GM12878 (cell line): ENCODE measurements at regions not wholly inside any gene's neighbourhood (a gene's known extent, or its start where the extent isn't known, plus 50 kb on each side); places are given as distances from the start of the nearest gene placed in this dataset.

Source experiments
- ATAC-seq: fragments of 200-7000 bp; cut with Tn5 transposase; 3 replicates; pipeline ENCODE4 v1.9.1; 2020; ENCODE audit warnings: mild to moderate bottlenecking, moderate library complexity
- BruUV-seq: library from RNA; stranded (reverse); fragments of 400-500 nt; replicated peaks from 2 replicates; lab custom pipeline; 2021; lab: Mats Ljungman, UMichigan
- CTCF ChIA-PET: fragments of 300-600 bp; sonication (Branson Sonifier 250); formaldehyde crosslinking; extraction: SDS; loops from one replicate; lab custom pipeline; 2021; ENCODE audit warnings: inconsistent platforms; lab: Yijun Ruan, JAX
- POLR2A ChIA-PET: fragments of 350-600 bp; formaldehyde crosslinking; extraction: SDS; loops from one replicate; lab custom pipeline; 2021; ENCODE audit warnings: inconsistent platforms; lab: Charles Lee
- RAD21 ChIA-PET: fragments of 300-600 bp; sonication (Branson Sonifier 250); formaldehyde crosslinking; loops from one replicate; lab custom pipeline; 2023; ENCODE audit warnings: antibody characterized with exemption; ENCODE audit not compliant: unreplicated experiment; lab: Charles Lee
- SMC1A ChIA-PET: fragments of 300-600 bp; sonication (Branson Sonifier 250); formaldehyde crosslinking; loops from one replicate; lab custom pipeline; 2023; ENCODE audit not compliant: unreplicated experiment, uncharacterized antibody; lab: Charles Lee
- DNase-seq: peaks from one replicate; pipeline ENCODE4 v3.0.0-alpha.2; 2011; ENCODE audit warnings: low read depth, low spot score
- FAIRE-seq: peaks from 3 replicates; lab custom pipeline; 2011; peaks lifted over from hg19 to GRCh38; lab: Jason Lieb, UNC
- H2AFZ ChIP-seq: 2 replicates; pipeline ENCODE4 v1.6.0; 2011; ENCODE audit warnings: low read depth, low read length, control low read depth; ENCODE audit not compliant: control insufficient read depth
- H3K27ac ChIP-seq: 2 replicates; pipeline ENCODE4 v1.5.1; 2011; ENCODE audit warnings: control low read depth; ENCODE audit not compliant: control insufficient read depth, insufficient read depth
- H3K27me3 ChIP-seq, 2 experiments: replicated peaks in 1 of 2; 2 replicates each; pipeline versions ENCODE4 v1.6.0 to v1.6.1; 2011; ENCODE audit warnings: low read length in 1 of 2; ENCODE audit not compliant: control insufficient read depth in 2 of 2, insufficient read depth in 2 of 2
- H3K36me3 ChIP-seq, 2 experiments: 2 replicates each; pipeline ENCODE4 v1.5.1; 2011; ENCODE audit warnings: low read length in 1 of 2; ENCODE audit not compliant: control insufficient read depth in 2 of 2, insufficient read depth in 2 of 2
- H3K4me1 ChIP-seq: 2 replicates; pipeline ENCODE4 v1.6.1; 2011; ENCODE audit warnings: mild to moderate bottlenecking, low read length, moderate library complexity, mixed read lengths; ENCODE audit not compliant: control insufficient read depth, insufficient read depth
- H3K4me2 ChIP-seq: 2 replicates; pipeline ENCODE4 v1.6.0; 2011; ENCODE audit warnings: control low read depth; ENCODE audit not compliant: control insufficient read depth, insufficient read depth
- H3K4me3 ChIP-seq: fragments of 200-600 bp; sonication (generic); 2 replicates; pipeline ENCODE4 v1.5.1; 2016
- H3K79me2 ChIP-seq: 2 replicates; pipeline ENCODE4 v1.6.0; 2011; ENCODE audit warnings: low read length; ENCODE audit not compliant: control insufficient read depth, insufficient read depth
- H3K9ac ChIP-seq: 2 replicates; pipeline ENCODE4 v1.8.0; 2011; ENCODE audit warnings: low read length, control low read depth, mixed read lengths; ENCODE audit not compliant: control insufficient read depth, insufficient read depth
- H3K9me3 ChIP-seq: replicated peaks from 3 replicates; pipeline ENCODE4 v1.5.1; 2011; ENCODE audit warnings: mild to moderate bottlenecking, low read length; ENCODE audit not compliant: control insufficient read depth, insufficient read depth
- H4K20me1 ChIP-seq: 2 replicates; pipeline ENCODE4 v1.6.0; 2011; ENCODE audit not compliant: control insufficient read depth, insufficient read depth
- CHD4 ChIP-seq: fragments of 200-600 bp; sonication (generic); IDR thresholded peaks from 2 replicates; pipeline ENCODE4 v1.6.1; 2016; ENCODE audit warnings: mild to moderate bottlenecking
- CTCF ChIP-seq, 3 experiments: IDR thresholded peaks in 2 of 3; conservative IDR thresholded peaks in 1 of 3; 2 replicates each; pipeline ENCODE4 v1.5.1; 2011; ENCODE audit warnings: low read depth in 3 of 3, low read length in 3 of 3, mild to moderate bottlenecking in 3 of 3, control low read depth in 2 of 3, moderate library complexity in 2 of 3, inconsistent platforms in 1 of 3, mixed read lengths in 1 of 3; ENCODE audit not compliant: control insufficient read depth in 2 of 3, insufficient read depth in 1 of 3; ENCODE audit errors: extremely low read depth in 1 of 3
- FOXK2 ChIP-seq: fragments of 450-650 bp; IDR thresholded peaks from 2 replicates; pipeline ENCODE4 v1.6.1; 2017; ENCODE audit warnings: mild to moderate bottlenecking, moderate library complexity
- FOXM1 ChIP-seq: IDR thresholded peaks from 2 replicates; pipeline ENCODE4 v1.6.1; 2012; ENCODE audit warnings: low read depth, mild to moderate bottlenecking, inconsistent platforms, low read length, moderate library complexity
- HCFC1 ChIP-seq: fragments of 150-350 bp; IDR thresholded peaks from 2 replicates; pipeline ENCODE4 v1.6.1; 2014; ENCODE audit warnings: low read length
- KAT2A ChIP-seq: conservative IDR thresholded peaks from 2 replicates; pipeline ENCODE4 v1.6.1; 2011; ENCODE audit warnings: low read depth, low read length; ENCODE audit not compliant: control insufficient read depth
- PAX5 ChIP-seq: IDR thresholded peaks from 2 replicates; pipeline ENCODE4 v1.6.1; 2011; ENCODE audit warnings: low read depth, low read length, borderline replicate concordance
- PAX8 ChIP-seq: fragments of 450-650 bp; IDR thresholded peaks from 2 replicates; pipeline ENCODE4 v1.6.1; 2017; ENCODE audit warnings: mild to moderate bottlenecking, moderate library complexity
- RB1 ChIP-seq: fragments of 450-650 bp; formaldehyde crosslinking; IDR thresholded peaks from 2 replicates; pipeline ENCODE4 v1.6.1; 2017; ENCODE audit warnings: mild to moderate bottlenecking, borderline replicate concordance
- SMAD1 ChIP-seq: fragments of 450-650 bp; IDR thresholded peaks from 2 replicates; pipeline ENCODE4 v1.6.1; 2018; ENCODE audit warnings: mild to moderate bottlenecking, low read depth; ENCODE audit not compliant: partially characterized antibody
- SMAD5 ChIP-seq: IDR thresholded peaks from 2 replicates; pipeline ENCODE4 v1.6.1; 2016; ENCODE audit warnings: antibody characterized with exemption, low read depth
- SUPT20H ChIP-seq: IDR thresholded peaks from 2 replicates; pipeline ENCODE4 v1.6.1; 2011; ENCODE audit warnings: low read depth, mild to moderate bottlenecking, low read length, moderate library complexity, borderline replicate concordance; ENCODE audit not compliant: control insufficient read depth
- ZNF384 ChIP-seq: IDR thresholded peaks from 2 replicates; pipeline ENCODE4 v1.6.1; 2012; ENCODE audit warnings: low read depth, mild to moderate bottlenecking, low read length, improper control_type of control experiment, borderline replicate concordance
- WGBS: methylation state at CpG from one replicate; pipeline ENCODE4 v1.1.6; 2016; ENCODE audit warnings: low lambda C conversion rate; ENCODE audit not compliant: insufficient replicate concordance, insufficient coverage; ENCODE audit errors: missing lambda C conversion rate; 5-methylcytosine and 5-hydroxymethylcytosine counted together
- in situ Hi-C: fragments of 300-500 bp; cut with MboI; formaldehyde crosslinking; loops from 9 replicates; pipeline ENCODE4 v1.14.3; 2018; ENCODE audit warnings: mixed read lengths
- intact Hi-C: fragments of 100-400 bp; cut with micrococcal nuclease; formaldehyde crosslinking; loops from one replicate; pipeline ENCODE4 v1.14.2; 2022; ENCODE audit not compliant: unreplicated experiment
- TF ChIP-seq, protein P1 (sequence below): fragments of 450-650 bp; IDR thresholded peaks from 2 replicates; pipeline ENCODE4 v1.6.1; 2018; ENCODE audit warnings: mild to moderate bottlenecking, low read depth, moderate library complexity; ENCODE audit not compliant: partially characterized antibody
- TF ChIP-seq, protein P2 (sequence below): IDR thresholded peaks from 2 replicates; pipeline ENCODE4 v1.6.1; 2011; ENCODE audit warnings: low read depth, mild to moderate bottlenecking, low read length, moderate library complexity, borderline replicate concordance; ENCODE audit errors: extremely low read depth

DNA sequence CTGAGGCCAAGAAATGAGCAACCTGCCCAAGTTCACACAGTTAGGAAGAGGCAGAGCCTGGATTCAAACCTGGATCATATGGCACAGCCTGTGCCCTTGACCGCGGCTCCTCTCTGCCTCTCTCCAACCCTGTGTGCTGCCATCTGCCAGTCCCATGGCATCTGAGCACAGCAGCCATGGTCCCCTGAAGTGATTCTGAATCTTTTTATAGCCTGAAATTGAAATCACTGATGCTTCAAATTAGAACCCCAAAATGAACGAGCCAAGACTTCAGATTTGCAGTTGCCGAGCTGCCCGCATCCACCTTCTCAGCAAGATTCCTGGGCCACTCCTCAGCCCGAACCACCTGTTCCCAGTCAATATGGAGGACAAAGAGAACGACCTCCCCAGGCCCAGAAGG is 252.7 kb downstream of the CTTN start:
- WGBS: 28% methylated on average over 7 of the region's 7 CpGs
- no peak for ATAC-seq
- Histone ChIP-seq H3K27ac (no peak overlapping the region), H3K4me2 (no peak overlapping the region), H3K9me3 (no peaks in the 10 kb centered on the region; the same call in 2 of the 3 replicates), H3K27me3 (no peaks in the 10 kb centered on the region), H4K20me1 (no peaks in the 10 kb centered on the region), H3K9ac (no peak overlapping the region), H3K4me3 (no peak overlapping the region), H2AFZ (no peak overlapping the region), H3K79me2 (no peaks in the 10 kb centered on the region), H3K4me1 (no peaks in the 10 kb centered on the region), H3K36me3 (no peaks in the 10 kb centered on the region)
- ChIA-PET SMC1A (no interaction called here), POLR2A (no interaction called here), RAD21 (no interaction called here), CTCF (no interaction called here)
- intact Hi-C loops (no loop called here), in situ Hi-C loops (no loop called here)
- no peak for DNase-seq
- BruUV-seq: no TSS peak
- no peak for TF ChIP-seq FOXM1
- TF ChIP-seq HCFC1: no peak
- no peak for TF ChIP-seq RB1
- TF ChIP-seq, protein P1, sequence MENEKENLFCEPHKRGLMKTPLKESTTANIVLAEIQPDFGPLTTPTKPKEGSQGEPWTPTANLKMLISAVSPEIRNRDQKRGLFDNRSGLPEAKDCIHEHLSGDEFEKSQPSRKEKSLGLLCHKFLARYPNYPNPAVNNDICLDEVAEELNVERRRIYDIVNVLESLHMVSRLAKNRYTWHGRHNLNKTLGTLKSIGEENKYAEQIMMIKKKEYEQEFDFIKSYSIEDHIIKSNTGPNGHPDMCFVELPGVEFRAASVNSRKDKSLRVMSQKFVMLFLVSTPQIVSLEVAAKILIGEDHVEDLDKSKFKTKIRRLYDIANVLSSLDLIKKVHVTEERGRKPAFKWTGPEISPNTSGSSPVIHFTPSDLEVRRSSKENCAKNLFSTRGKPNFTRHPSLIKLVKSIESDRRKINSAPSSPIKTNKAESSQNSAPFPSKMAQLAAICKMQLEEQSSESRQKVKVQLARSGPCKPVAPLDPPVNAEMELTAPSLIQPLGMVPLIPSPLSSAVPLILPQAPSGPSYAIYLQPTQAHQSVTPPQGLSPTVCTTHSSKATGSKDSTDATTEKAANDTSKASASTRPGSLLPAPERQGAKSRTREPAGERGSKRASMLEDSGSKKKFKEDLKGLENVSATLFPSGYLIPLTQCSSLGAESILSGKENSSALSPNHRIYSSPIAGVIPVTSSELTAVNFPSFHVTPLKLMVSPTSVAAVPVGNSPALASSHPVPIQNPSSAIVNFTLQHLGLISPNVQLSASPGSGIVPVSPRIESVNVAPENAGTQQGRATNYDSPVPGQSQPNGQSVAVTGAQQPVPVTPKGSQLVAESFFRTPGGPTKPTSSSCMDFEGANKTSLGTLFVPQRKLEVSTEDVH: no peak
- no peak for TF ChIP-seq SUPT20H
- no peak for TF ChIP-seq CHD4
- no peak for FAIRE-seq

DNA sequence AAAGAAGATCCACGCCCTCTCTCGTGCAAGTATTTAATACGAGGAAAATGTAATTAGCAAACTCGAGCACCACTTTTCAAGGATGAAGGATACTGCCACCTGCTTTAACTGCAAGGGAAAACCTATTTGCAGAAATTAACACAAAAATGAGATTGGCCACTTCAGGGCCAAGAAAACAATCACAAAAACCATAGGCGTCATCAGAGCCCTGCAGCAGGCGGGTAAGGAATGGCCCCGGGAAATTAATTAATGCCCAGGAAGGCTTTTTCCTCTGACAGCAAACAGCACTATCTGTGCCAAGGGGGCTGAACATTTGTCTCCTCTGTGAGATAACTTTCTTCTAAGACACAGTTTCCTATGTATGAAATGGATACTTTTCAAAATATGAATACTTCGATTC is 255.7 kb downstream of the CTTN start:
- H3K9me3 ChIP-seq: no peaks in the 10 kb centered on the region
- ChIA-PET POLR2A (no interaction called here), SMC1A (no interaction called here), RAD21 (no interaction called here), CTCF (no interaction called here)
- WGBS: 21% methylated on average over 8 of the region's 8 CpGs
- no peaks in the 10 kb centered on the region for H4K20me1 ChIP-seq
- H3K27ac ChIP-seq: no peak overlapping the region
- BruUV-seq: no TSS peak
- no peak for DNase-seq
- no peak overlapping the region for H3K9ac ChIP-seq
- no peak for ATAC-seq
- H3K27me3 ChIP-seq: no peaks in the 10 kb centered on the region
- H3K79me2 ChIP-seq: no peaks in the 10 kb centered on the region
- H3K4me3 ChIP-seq: no peak overlapping the region
- in situ Hi-C loops: no loop called here
- intact Hi-C loops: no loop called here
- H2AFZ ChIP-seq: no peak overlapping the region
- no peaks in the 10 kb centered on the region for H3K4me1 ChIP-seq
- FAIRE-seq: no peak
- no peak overlapping the region for H3K4me2 ChIP-seq
- H3K36me3 ChIP-seq: no peaks in the 10 kb centered on the region
- no peak for TF ChIP-seq SMAD5
- no peak for TF ChIP-seq PAX5
- no peak for TF ChIP-seq CTCF (IDR thresholded peaks at IDR 0.05 in 2 of 3, conservative IDR thresholded peaks at IDR 0.05 in 1 of 3; ENCODE audit: control insufficient read depth in 2 of 3, extremely low read depth in 1 of 3, insufficient read depth in 1 of 3, low read depth in 3 of 3, low read length in 3 of 3)
- TF ChIP-seq FOXK2: no peak
- no peak for TF ChIP-seq ZNF384
- no peak for TF ChIP-seq PAX8
- TF ChIP-seq, protein P2, sequence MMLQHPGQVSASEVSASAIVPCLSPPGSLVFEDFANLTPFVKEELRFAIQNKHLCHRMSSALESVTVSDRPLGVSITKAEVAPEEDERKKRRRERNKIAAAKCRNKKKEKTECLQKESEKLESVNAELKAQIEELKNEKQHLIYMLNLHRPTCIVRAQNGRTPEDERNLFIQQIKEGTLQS: no peak
- no peak for TF ChIP-seq SMAD1
- TF ChIP-seq KAT2A: no peak
